Activated CD4-positive, alpha-beta T cell treated with anti-CD3 and anti-CD28 coated beads for 36 hours (primary cell): ENCODE measurements at regions not wholly inside any gene's neighbourhood (a gene's known extent, or its start where the extent isn't known, plus 50 kb on each side); places are given as distances from the start of the nearest gene placed in this dataset.
"Not testable (repeated sequence)": the region's sequence is repeated elsewhere in the genome, so short reads cannot be mapped to it uniquely, and the experiment has no call there.

ENCODE experiments used
- ATAC-seq: fragments of 200-7000 bp; cut with Tn5 transposase; one replicate; pipeline ENCODE4 v1.10.0; 2021; ENCODE audit warnings: mild to moderate bottlenecking, moderate library complexity
- CTCF ChIA-PET: fragments of 350-600 bp; sonication (Branson Sonifier 250); formaldehyde crosslinking; loops from one replicate; lab custom pipeline; 2021; ENCODE audit warnings: antibody characterized with exemption; lab: Charles Lee
- POLR2A ChIA-PET: fragments of 350-600 bp; sonication (Branson Sonifier 250); formaldehyde crosslinking; loops from one replicate; lab custom pipeline; 2021; ENCODE audit warnings: antibody characterized with exemption, inconsistent platforms; lab: Charles Lee
- DNase-seq: peaks from one replicate; pipeline ENCODE4 v3.0.0-alpha.2; 2020
- H3K27ac Mint-ChIP-seq: one replicate; pipeline ENCODE4 v1.8.0; 2021; ENCODE audit warnings: mixed read lengths
- H3K27me3 Mint-ChIP-seq: one replicate; pipeline ENCODE4 v1.8.0; 2021; ENCODE audit warnings: mixed read lengths
- H3K36me3 Mint-ChIP-seq: one replicate; pipeline ENCODE4 v1.8.0; 2021; ENCODE audit warnings: low read depth, mixed read lengths
- H3K4me1 Mint-ChIP-seq: one replicate; pipeline ENCODE4 v1.8.0; 2021; ENCODE audit warnings: mixed read lengths
- H3K4me3 Mint-ChIP-seq: one replicate; pipeline ENCODE4 v1.8.0; 2021; ENCODE audit warnings: mild to moderate bottlenecking, moderate library complexity, mixed read lengths
- H3K9me3 Mint-ChIP-seq: one replicate; pipeline ENCODE4 v1.8.0; 2021; ENCODE audit warnings: low read depth, mixed read lengths
- intact Hi-C, 2 experiments: fragments of 100-400 bp; cut with DNase I in 1 of 2; cut with micrococcal nuclease in 1 of 2; formaldehyde crosslinking; loops; one replicate each; pipeline versions ENCODE4 v1.14.2 to v1.15.1; 2022 to 2024; cut with DNase I, micrococcal nuclease

DNA sequence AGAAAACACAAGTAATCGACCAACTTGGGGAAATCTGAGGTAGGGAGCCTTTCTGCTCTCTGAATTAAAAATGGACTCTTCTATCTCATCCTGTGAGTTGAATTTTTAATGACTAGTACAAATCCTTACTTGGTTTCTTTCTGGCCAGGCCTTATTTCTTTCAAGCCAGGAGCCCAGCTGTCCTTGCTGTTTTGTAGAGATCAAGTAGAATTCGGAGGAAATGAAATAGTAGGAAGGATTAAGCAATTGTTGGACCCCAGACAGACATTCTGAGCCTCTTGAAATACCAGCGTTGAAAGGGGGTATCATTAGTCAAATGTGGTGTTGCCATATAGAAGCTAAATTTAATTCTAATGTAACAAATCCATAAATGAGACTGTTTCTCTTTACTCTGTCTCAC is 53.7 kb upstream of the SMIM15 start:
- no peak for DNase-seq
- no peak for ATAC-seq
- no peak overlapping the region for H3K27ac Mint-ChIP-seq
- H3K4me1 Mint-ChIP-seq = no peaks in the 10 kb centered on the region
- POLR2A ChIA-PET = no interaction called here
- H3K4me3 Mint-ChIP-seq = no peak overlapping the region
- H3K9me3 Mint-ChIP-seq = no peaks in the 10 kb centered on the region
- CTCF ChIA-PET = no interaction called here
- peaks cover 9% of the 10 kb centered on the region for H3K27me3 Mint-ChIP-seq
- no peaks in the 10 kb centered on the region for H3K36me3 Mint-ChIP-seq
- intact Hi-C loops = no loop called here

DNA sequence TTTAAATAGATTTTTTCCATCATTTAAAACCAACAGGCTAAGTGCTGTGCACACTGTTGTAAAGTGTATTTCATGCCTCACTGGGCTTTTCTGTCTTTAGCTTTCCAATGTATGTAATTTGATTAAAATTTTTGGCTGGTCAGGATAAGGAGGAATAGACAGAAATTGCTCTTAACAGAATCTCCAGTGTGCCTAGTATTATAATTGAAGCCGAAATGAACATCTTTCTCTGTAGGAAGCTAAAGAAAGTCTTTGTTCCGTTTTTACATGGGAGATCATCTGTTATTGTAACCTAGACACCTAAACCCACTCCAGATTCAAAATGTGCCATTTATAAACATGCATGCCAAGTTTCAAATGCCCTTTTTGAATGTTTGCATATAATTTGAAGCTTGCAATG is 54.5 kb upstream of the SMIM15 start:
- H3K36me3 Mint-ChIP-seq = no peaks in the 10 kb centered on the region
- no peaks in the 10 kb centered on the region for H3K9me3 Mint-ChIP-seq
- no peak overlapping the region for H3K4me3 Mint-ChIP-seq
- no peak overlapping the region for H3K27ac Mint-ChIP-seq
- H3K27me3 Mint-ChIP-seq = peaks cover 9% of the 10 kb centered on the region
- intact Hi-C loops = no loop called here
- DNase-seq = no peak
- CTCF ChIA-PET = no interaction called here
- ATAC-seq = no peak
- POLR2A ChIA-PET = no interaction called here
- H3K4me1 Mint-ChIP-seq = no peaks in the 10 kb centered on the region

DNA sequence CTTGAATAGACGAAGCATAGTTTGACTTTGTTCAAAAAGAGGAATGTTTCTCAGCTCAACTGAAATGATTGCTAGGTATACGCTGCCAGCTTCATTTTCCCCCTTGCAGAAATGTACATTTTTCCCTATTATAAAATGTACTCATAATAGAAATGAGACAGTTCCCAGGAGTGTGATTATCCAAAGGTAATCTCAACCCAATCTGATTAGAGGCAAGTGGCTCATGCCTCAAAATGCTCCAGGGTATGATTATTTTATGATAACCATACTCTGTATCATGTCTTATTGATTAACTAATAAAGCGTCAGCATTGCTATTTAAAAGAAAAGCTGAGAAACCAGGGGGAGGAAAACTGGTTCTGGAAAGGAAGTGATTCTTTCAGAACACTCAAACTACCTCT is 54.9 kb upstream of the SMIM15 start:
- ChIA-PET POLR2A (no interaction called here), CTCF (no interaction called here)

DNA sequence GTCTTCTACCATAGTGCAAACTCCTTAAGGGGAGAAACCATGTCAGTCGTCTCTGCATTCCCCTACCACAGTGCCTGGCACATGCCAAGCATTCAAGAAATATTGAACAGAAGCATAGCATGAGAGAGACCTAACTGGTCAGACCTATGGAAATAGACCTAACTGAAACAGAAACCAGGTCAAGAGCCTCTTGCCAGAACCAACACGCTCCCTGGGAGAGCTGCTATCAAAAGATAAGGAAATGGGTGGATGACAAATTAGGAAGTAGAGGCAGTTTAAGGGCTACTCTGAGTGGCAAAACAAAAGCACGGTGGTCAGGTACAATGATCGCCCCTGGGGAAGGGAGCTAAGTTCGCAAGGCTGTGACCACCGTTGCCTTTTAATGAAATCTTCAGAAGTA is 66.0 kb upstream of the SMIM15 start:
- ATAC-seq = no peak
- intact Hi-C loops = no loop called here
- Mint-ChIP-seq H3K27me3 (peaks cover 7% of the 10 kb centered on the region), H3K4me3 (no peak overlapping the region), H3K9me3 (no peaks in the 10 kb centered on the region), H3K36me3 (no peaks in the 10 kb centered on the region), H3K27ac (no peak overlapping the region), H3K4me1 (no peaks in the 10 kb centered on the region)
- ChIA-PET CTCF (no interaction called here), POLR2A (no interaction called here)
- DNase-seq = no peak

More for the DNA sequence above, 54.9 kb upstream of the SMIM15 start:
- H3K36me3 Mint-ChIP-seq = no peaks in the 10 kb centered on the region
- DNase-seq (no peak), ATAC-seq (no peak)
- H3K27me3 Mint-ChIP-seq = peaks cover 9% of the 10 kb centered on the region
- H3K9me3 Mint-ChIP-seq = no peaks in the 10 kb centered on the region
- intact Hi-C loops = no loop called here
- no peak overlapping the region for H3K27ac Mint-ChIP-seq
- no peaks in the 10 kb centered on the region for H3K4me1 Mint-ChIP-seq
- no peak overlapping the region for H3K4me3 Mint-ChIP-seq

DNA sequence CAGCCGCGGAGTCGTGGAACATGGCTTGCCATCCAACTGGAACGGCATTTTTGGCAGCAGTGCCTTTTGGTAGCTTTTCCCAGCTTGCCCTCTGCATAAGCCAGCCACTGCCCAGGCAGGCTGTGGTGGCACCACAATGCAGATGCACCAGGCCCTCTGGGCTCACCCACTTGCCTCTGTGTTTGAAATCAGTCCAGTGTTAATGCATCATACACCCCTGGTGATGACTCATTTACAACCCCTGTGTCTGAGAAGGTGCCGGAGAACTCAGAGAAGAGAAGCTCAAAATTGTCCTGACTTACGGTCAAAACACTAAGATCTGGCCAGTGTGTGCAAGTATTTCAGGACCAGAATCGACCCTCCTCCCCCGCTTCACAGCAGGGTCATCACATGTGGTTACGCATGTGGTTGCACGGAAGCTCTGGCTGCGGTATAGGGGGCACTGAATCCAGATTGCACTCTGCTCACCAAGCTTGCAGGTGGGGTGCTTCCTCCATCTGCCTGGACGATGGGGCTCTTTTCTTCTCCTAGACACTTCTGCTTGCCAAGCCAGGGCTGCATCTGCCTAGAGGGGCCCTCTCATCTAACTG is 66.5 kb upstream of the SMIM15 start:
- H3K36me3 Mint-ChIP-seq = no peaks in the 10 kb centered on the region
- ATAC-seq (peak; percentile 74), DNase-seq (no peak)
- intact Hi-C loops = no loop called here
- POLR2A ChIA-PET = no interaction called here
- H3K4me1 Mint-ChIP-seq = no peaks in the 10 kb centered on the region
- H3K27ac Mint-ChIP-seq = no peak overlapping the region
- H3K4me3 Mint-ChIP-seq = no peak overlapping the region
- peaks cover 7% of the 10 kb centered on the region for H3K27me3 Mint-ChIP-seq
- CTCF ChIA-PET = no interaction called here
- H3K9me3 Mint-ChIP-seq = no peaks in the 10 kb centered on the region

DNA sequence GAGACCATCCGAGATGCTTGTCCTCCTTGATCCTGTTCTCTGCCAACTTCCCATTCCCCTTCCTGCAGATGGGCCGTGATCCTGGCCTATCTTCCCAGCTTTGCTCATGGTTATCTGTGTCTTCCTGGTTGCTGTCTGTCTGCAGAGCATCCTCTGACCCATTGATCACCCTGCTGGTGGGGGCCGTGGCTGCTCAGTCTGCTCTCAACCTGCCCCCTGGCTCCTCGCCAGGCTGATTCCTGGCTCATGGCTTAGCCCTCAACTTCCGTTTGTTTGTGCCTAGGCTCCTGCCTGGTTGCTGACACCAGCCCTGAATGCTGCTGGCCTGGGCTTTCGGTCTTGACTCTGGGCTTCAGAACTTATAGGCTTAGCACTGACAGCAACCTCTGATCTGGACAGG is 67.1 kb upstream of the SMIM15 start:
- ATAC-seq (no peak), DNase-seq (no peak)
- H3K9me3 Mint-ChIP-seq = no peaks in the 10 kb centered on the region
- peaks cover 5% of the 10 kb centered on the region for H3K27me3 Mint-ChIP-seq
- no peak overlapping the region for H3K27ac Mint-ChIP-seq
- no peak overlapping the region for H3K4me3 Mint-ChIP-seq
- CTCF ChIA-PET = no interaction called here
- intact Hi-C loops = no loop called here
- H3K4me1 Mint-ChIP-seq = no peaks in the 10 kb centered on the region
- no peaks in the 10 kb centered on the region for H3K36me3 Mint-ChIP-seq
- POLR2A ChIA-PET = no interaction called here

DNA sequence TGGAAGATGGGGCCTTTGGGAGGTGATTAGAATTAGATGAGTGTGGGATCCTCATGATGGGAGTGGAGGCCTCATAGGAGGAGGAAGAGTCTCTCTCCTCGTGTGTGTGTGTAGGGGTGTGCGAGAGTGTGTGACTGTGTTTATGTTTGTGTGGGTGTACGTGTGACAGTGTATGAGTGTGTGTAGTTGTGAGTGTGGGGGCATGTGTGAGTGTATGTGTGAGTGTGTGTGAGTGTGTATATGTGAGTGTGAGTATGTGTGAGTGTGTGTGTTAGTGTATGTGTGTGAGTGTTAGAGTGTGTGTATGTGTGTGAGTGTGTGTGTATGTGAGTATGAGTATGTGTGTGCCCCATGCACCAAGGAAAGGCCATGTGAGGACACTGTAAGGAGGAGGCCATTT is 68.2 kb upstream of the SMIM15 start:
- DNase-seq = no peak
- Mint-ChIP-seq H3K36me3 (no peaks in the 10 kb centered on the region), H3K27me3 (peaks cover 5% of the 10 kb centered on the region), H3K27ac (no peak overlapping the region), H3K4me3 (no peak overlapping the region), H3K9me3 (no peaks in the 10 kb centered on the region), H3K4me1 (no peaks in the 10 kb centered on the region)
- CTCF ChIA-PET = no interaction called here
- POLR2A ChIA-PET = no interaction called here
- ATAC-seq = no peak
- intact Hi-C loops = no loop called here

DNA sequence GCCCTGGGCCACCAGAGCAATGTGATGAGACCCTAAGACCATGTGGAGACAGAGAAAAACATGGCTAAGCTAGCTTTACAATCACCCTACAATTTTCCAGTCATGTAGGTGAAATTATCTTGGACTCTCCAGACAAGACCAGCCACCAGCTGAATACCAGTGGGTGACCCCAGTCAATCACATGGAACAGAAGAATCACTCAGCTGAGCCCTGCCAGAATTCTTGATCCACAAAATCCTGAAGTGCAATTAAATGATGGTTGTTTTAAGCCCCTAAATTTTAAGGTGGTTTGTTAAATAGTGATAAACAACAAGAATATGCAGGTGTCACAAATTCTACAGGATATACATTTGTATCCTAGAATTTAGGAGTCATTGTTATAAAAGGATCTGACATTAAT is 69.5 kb upstream of the SMIM15 start:
- Mint-ChIP-seq H3K27ac (no peak overlapping the region), H3K9me3 (no peaks in the 10 kb centered on the region), H3K4me1 (no peaks in the 10 kb centered on the region), H3K27me3 (peaks cover 7% of the 10 kb centered on the region), H3K36me3 (no peaks in the 10 kb centered on the region), H3K4me3 (no peak overlapping the region)
- no peak for ATAC-seq
- intact Hi-C loops = no loop called here
- no peak for DNase-seq
- POLR2A ChIA-PET = no interaction called here
- CTCF ChIA-PET = no interaction called here

DNA sequence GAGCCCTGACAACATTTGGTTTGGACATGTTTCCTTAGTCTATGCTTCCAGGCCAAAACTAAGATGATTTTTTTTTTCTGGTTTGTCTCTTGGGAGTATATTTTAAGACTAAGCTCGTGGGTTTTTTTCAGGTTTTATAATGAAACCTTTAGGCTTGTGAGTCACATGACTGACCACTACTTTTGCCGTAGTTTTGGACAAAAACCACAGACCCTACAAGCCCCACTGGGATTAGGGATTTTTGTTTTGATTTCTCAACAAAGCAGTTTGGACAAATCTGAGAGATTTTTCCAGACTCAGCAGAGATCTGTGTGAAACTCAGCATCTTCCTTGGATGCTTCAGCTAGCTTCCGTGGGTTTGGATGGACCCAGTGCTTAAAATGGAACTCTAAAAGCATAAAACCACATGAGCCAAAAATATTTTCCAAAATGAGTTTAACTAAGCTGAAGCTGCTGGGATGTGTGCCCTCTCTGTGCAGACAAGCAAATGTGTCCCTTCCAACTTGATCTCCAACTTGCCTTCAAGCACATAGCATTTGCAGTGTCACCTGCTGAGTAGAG is 70.3 kb upstream of the SMIM15 start:
- H3K27ac Mint-ChIP-seq = no peak overlapping the region
- ChIA-PET CTCF (no interaction called here), POLR2A (no interaction called here)
- no peak for ATAC-seq
- no peak for DNase-seq
- intact Hi-C loops = no loop called here
- no peak overlapping the region for H3K4me3 Mint-ChIP-seq
- H3K9me3 Mint-ChIP-seq = no peaks in the 10 kb centered on the region
- H3K27me3 Mint-ChIP-seq = peaks cover 7% of the 10 kb centered on the region
- H3K4me1 Mint-ChIP-seq = no peaks in the 10 kb centered on the region
- H3K36me3 Mint-ChIP-seq = no peaks in the 10 kb centered on the region

DNA sequence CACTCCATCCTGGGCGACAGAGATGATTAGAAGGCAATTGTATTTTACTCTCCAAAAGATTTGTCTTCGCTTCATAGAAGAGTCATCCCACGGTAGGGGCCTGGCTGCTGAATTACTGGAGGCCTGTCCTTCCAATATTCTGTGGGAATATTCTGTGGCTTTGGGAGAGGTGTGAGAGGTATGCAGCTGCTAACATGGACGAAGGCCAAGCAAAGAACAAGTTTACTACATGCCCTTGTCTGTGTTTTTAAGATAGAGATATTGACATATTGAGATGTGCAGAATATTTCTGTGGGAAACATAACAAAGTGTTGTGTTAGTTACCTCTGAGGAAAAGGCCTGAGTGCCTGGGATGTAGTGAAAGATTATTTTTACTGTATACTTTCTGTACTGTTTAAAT is 71.8 kb upstream of the SMIM15 start:
- H3K4me1 Mint-ChIP-seq = no peaks in the 10 kb centered on the region
- H3K36me3 Mint-ChIP-seq = no peaks in the 10 kb centered on the region
- ATAC-seq (no peak), DNase-seq (no peak)
- no peak overlapping the region for H3K4me3 Mint-ChIP-seq
- peaks cover 3% of the 10 kb centered on the region for H3K9me3 Mint-ChIP-seq
- peaks cover 4% of the 10 kb centered on the region for H3K27me3 Mint-ChIP-seq
- CTCF ChIA-PET = no interaction called here
- POLR2A ChIA-PET = no interaction called here
- intact Hi-C loops = no loop called here
- H3K27ac Mint-ChIP-seq = no peak overlapping the region

DNA sequence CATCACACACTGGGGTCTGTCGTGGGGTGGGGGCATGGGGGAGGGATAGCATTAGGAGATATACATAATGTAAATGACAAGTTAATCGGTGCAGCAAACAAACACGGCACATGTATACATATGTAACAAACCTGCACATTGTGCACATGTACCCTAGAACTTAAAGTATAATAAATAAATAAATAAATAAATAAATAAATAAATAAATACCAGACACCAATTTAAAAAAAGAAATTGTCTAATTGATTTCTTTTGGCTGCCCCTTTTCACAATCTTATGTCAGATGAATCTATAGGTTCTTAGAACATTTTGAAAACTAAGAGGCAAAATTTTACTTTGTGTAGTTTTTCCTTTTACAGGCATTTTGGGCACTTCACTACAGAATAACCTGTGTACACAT is 74.4 kb upstream of the SMIM15 start:
- intact Hi-C loops, DNase-seq, ATAC-seq, H3K4me3 Mint-ChIP-seq, H3K36me3 Mint-ChIP-seq, H3K9me3 Mint-ChIP-seq, POLR2A ChIA-PET, CTCF ChIA-PET, H3K4me1 Mint-ChIP-seq, H3K27ac Mint-ChIP-seq: not testable (repeated sequence)
- peaks cover 13% of the 10 kb centered on the region for H3K27me3 Mint-ChIP-seq

DNA sequence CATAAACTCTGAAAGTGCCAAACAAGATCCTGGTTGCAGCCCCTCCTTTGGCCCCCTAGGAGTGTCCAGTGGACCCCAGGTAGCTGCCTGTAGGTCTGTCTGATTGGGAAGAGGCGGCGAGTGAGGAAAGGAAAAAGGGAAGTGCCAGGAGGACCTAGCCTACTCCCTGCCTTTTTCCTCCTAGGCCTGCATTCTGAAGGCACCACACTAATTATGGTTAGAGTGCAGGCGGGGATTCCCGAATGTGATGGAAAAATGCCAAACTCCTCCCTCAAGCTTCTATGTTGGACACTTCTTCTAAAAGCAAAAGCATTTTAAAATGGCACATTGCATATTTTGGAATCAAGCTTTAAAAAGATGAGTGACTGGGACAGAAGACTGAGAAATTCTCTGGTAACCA is 83.2 kb upstream of the SMIM15 start:
- H3K4me3 Mint-ChIP-seq = no peak overlapping the region
- H3K9me3 Mint-ChIP-seq = peaks cover 5% of the 10 kb centered on the region
- intact Hi-C loops = no loop called here
- no peak overlapping the region for H3K27ac Mint-ChIP-seq
- POLR2A ChIA-PET = no interaction called here
- CTCF ChIA-PET = interaction anchor here (0.5 to 0.9 kb wide), 3 partner anchors 10 to 301 kb away, joined by 3 read pairs; no protein-coding TSS in a partner anchor
- ATAC-seq = no peak
- no peak for DNase-seq
- no peaks in the 10 kb centered on the region for H3K36me3 Mint-ChIP-seq
- no peaks in the 10 kb centered on the region for H3K4me1 Mint-ChIP-seq
- H3K27me3 Mint-ChIP-seq = peaks cover 4% of the 10 kb centered on the region
